NCI-H1417 treated with DMSO at 0.1 percent for 48 hours (cell line): ENCODE measurements at regions not wholly inside any gene's neighbourhood (a gene's known extent, or its start where the extent isn't known, plus 50 kb on each side); places are given as distances from the start of the nearest gene placed in this dataset.
"Not testable (repeated sequence)": the region's sequence is repeated elsewhere in the genome, so short reads cannot be mapped to it uniquely, and the experiment has no call there.

Source experiments
- DNase-seq: peaks from one replicate; lab custom pipeline; 2025; lab: John Stamatoyannopoulos, UW

DNA sequence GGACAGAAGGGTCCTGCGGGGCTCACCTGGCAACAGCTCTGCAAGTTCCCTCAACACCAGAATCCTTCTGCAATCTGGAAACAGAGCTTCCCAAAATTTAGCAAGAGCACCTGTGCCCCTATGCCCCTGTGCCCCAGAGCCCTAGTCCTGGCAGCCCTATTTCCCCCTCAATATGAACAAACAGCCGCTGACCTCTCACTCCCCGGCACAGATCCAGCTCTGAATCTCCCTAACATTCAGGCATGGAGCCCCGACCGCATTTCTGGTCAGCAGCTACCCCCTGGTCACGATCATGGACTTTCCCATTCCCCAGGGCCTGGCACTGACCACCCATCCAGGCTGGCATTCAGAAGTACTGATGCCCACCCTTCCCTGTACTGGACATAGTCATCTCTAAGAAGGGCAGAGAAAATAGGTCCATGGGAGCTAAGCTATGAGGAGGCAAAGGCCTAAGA lies 110.8 kb upstream of the SMURF2 start:
- DNase-seq, result no peak

DNA sequence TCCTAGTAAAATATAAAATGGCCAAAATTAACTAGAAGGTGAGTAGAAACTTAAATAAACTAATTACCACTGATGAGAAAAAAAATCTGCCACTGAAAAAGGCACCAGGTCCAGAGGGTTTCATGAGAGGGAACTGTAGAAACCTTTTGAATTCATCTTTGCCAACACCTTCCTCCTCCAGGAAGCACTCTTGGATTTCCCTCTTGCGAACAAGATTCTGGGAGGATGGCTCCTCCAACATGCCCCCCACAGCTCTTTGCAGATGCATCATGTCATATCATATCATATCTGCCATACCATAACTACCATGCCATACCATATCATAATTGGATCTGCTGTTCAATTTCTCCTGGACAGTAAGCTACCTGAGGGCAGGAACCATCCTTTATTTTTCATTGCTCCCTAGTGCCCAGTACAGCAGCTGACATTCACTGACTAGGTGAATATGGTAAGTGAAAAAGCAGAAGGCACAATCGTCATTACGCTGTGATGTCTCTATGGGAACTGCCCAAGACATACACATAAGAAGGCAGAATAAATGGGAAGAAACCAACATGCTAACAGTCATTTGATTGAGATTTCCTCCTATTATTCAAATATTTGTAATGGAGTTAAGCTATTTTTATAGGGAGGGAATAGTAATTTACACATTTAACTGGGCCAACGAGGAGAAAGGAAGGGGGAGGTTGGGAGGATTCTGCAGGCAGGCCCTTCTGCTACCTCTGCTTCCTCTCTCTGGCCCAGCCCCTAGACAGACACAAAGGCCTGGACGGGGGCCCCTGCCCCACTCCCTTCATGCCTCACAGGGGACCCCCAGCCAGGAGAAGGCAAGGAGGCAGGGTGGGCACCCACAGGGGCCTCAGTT lies 110.1 kb upstream of the SMURF2 start:
- DNase-seq, result no peak

DNA sequence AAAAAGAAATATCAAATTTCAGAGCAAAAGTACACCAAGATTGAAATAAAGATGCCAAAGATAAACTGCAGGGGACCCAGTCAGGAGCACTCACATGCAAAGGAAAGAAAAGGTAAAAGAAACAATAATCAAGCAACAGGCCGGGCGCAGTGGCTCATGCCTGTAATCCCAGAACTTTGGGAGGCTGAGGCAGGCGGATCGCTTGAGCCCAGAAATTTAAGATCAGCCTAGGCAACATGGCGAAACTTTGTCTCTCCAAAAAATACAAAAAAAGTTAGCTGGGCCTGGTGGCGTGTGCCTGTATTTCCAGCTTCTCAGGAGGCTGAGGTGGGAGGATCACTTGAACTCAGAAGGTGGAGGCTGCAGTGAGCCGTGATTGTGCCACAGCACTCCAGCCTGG lies 107.6 kb upstream of the SMURF2 start:
- no peak for DNase-seq

DNA sequence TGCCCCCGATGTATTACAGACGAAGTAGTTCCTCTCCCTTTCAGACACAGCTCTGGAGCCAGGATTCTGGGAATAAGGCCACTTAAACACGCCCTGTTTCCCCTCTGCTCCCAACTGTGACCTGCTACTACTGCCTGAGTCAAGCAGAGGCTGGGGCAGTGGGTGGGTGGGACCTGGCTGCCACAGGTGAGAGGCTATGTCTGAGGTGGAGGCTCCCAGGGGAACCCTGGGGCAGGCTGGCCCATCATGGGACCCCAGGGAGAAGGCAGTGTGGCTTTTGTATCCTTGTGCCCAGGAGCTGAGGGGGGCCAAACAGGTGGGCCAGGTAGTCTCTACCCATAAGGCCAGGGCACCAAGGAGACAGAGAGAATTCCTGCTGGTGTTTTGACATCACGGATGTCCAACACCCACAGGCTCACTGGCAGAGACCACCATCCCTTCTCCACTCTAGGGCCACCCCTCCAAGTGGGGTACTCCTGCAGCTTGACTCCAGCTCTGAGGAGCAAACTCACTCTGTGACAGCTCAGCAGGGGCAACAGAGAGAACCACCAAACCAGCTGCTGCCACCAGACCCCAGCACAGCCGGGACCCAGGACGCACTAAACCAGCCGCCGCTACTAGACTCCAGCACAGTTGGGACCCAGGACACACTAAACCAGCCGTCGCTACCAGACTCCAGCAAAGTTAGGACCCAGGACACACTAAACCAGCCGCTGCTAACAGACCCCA lies 105.3 kb upstream of the SMURF2 start:
- no peak for DNase-seq

DNA sequence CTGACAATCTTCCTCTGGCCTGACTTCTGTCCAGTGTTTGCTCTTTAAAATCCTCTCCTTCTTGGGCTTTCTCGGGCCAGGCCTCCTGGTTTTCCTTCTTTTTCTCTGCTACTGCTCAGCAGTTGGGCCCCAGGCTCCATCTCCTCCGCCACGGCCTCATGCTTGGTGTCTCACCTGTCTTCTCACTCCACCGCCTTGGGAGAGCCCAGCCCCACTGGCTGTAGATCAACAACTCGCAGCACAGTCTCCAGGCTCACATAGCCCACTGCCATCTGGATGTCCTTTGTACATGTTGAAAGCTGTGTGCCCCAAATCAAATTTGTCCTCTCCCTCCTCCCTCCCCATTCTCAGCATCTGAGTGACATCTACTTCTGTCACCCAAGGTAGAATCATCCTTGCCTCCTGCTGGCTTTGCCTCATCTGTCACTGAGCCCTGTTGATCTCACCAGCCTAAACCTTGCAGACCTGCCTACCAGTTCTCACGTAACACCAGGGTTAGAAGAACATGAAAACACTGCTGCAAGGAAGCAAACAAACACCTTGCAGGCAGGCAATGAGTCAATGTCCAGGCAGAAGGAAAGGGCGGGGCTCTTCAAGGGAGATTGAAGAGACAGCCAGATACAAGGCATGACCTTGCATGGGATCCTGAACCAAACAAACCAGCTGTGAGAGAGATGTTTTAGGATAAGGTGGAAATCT lies 103.2 kb upstream of the SMURF2 start:
- DNase-seq, result no peak

DNA sequence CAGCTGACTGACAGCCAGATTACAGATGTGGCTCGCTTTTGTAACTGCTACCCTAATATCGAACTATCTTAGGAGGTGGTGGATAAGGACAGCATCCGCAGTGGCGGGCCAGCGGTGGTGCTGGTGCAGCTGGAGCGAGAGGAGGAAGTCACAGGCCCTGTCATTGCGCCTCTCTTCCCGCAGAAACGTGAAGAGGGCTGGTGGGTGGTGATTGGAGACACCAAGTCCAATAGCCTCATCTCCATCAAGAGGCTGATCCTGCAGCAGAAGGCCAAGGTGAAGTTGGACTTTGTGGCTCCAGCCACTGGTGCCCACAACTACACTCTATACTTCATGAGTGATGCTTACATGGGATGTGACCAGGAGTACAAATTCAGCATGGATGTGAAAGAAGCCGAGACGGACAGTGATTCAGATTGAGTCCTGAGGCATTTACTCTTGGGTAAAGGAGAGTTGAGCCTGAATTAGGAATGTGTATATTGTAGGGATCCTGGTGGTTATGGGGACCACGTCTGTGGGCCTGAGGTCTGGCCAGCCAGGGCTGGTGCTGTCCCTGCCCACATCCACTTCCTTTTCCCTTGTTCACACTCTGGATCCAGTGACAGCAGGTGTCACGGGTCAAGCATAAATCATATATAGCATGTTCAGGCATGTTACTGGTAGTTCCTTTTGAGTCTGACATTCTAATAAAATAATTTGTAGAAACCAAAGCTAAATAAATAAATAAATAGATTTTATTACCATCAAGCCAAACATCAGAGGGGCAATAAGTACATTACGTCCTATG lies 89.0 kb upstream of the SMURF2 start:
- DNase-seq, result no peak

DNA sequence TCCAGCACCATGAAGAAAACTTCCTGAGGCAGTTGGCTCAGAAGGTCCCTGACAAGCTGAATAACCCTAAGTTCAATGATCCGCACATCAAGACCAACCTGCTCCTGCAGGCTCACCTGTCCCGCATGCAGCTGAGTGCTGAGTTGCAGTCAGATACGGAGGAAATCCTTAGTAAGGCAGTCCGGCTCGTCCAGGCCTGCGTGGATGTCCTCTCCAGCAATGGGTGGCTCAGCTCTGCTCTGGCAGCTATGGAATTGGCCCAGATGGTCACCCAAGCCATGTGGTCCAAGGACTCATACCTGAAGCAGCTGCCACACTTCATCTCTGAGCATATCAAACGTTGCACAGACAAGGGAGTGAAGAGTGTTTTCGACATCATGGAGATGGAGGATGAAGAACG lies 88.4 kb upstream of the SMURF2 start:
- no peak for DNase-seq

DNA sequence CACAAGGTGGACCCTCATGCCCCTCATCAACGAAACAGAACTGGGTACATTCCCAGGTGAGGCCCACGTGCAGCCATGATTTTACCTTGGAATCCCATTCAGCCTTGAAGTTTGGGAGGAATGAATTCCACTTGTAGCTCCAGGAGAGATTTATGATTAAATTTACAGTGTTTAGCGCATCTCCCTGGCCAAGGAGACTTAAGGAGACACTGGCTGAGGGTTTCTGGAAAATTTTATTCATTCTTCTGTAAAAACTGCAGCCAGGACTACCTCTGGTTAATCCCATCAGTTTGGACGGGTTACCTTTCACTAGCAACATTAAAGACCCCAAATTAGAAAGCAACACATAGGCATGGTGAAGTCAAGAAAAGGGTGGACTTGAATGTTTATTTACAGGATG lies 87.2 kb upstream of the SMURF2 start:
- DNase-seq, result no peak

DNA sequence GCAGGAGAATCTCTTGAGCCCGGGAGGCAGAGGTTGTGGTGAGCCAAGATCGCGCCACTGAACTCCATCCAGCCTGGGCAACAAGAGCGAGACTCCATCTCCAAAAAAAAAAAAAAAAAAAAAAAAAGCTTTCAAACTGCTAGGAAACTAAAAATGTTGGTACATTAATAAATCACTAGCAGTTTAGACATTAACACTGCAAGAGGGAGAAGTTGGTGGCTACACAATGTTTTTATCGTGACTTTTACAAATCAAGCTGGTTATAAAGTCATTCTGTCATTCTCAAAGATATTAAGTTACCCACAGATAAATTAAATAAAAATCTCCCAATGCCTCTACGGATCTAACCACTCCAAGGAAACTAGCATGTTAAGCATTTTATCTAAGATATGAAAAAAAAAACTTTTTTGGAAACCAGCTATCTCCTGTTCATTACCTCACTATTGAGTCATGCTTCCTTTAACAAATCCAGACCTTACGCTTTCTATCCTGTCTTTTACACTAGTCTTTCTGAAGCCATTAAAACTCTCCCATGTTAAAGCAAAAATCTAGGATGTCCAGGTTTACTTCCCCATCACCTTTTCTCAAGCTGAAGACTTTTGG lies 85.9 kb upstream of the SMURF2 start:
- DNase-seq, result no peak

DNA sequence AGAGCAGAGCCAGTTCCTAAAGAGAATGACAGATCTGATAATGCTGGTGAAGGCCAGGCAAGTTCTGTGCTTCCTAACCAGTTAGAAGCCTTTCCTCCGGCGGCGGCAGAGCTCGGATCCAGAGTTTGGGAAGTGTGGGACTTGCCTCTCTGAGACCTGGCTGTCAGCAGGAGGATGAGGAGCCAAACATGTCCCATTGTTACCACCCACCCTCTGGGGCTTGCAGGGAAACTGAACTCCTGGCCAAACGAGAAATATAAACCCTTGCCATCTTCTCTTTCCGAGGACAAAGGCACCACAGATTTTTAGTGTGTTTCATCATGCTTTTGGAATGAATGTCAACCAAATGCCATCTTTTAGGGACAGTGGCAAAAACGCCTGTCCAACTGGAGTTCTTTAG lies 80.2 kb upstream of the SMURF2 start:
- no peak for DNase-seq

DNA sequence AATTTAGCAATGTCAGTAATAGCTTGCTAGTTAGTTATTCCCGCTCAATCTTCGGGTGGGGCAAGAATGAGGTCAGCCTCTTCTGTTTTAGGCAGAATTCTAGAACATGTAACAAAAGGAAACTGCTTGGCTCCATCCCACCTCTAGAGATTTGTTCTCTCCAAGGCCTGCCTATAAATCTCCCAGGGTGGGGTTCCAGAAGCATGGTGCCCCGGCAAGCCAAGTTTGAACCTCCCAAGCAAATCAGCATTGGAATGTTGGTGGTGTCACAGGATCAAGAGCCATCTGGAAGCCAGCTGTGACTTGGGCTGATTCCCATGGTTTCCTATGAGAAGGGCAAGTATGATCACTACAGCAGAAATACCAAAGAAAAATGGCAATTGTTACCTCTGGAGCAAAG lies 79.8 kb upstream of the SMURF2 start:
- not testable (repeated sequence) for DNase-seq

DNA sequence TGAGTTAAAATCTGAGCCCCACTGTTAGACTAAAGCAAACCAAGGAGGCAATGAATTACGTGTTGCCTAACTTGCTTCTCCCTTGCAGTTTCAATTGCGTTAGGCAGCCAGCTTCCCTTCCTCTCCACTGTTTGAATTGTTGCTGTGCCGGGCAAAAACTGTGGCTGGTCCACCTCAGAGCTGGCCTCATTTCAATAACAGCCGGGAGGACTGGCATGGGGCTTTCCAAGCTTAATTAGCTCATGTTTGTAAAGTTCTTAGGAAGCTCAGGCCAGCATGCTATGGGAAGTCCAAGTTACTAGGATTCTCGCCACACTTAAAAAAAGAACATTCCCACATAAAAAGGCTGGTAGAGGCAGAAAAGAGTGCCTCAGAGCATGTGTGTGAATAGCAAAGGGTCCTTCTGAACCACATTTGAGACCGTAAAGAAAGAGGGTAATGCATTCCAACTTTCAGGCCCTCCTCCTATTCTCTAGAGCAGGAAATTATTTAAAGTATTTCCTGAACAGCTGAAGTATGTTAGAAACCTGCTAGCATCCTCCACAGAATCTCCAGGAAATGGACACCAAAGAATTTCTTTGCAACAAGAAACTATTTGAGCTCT lies 79.0 kb upstream of the SMURF2 start:
- no peak for DNase-seq

DNA sequence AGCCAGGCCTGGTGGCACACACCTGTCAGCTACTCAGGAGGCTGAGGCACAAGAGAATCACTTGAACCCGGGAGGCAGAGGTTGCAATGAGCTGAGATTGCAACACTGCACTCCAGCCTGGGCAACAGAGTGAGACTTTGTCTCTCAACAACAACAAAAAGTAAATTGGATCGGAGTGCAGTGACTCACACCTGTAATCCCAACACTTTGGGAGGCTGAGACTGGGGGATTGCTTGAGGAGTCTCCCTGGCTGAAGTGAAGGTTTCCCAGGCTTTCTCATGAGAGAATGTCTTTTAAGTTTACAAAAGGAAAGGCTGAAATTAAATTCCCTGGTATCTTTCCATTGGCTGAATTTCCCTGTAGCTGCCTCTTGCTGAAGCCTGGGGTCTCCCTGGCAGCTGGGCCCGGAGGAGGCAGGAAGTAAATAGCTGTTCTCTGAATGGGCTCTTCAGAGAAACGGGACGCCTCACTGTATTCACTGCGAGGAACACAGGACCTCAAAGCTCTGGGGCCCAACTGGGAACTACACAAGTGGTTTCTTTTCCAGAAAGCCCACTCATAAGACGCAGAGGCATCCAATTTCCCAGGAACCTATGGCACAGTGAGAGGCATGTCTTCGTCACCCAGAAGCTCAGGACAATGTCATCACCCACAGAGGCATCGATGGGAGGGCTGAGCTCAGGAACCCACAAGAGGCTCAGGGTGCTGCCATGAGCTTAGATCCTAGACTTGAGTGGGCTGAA lies 77.4 kb upstream of the SMURF2 start:
- DNase-seq, result no peak

DNA sequence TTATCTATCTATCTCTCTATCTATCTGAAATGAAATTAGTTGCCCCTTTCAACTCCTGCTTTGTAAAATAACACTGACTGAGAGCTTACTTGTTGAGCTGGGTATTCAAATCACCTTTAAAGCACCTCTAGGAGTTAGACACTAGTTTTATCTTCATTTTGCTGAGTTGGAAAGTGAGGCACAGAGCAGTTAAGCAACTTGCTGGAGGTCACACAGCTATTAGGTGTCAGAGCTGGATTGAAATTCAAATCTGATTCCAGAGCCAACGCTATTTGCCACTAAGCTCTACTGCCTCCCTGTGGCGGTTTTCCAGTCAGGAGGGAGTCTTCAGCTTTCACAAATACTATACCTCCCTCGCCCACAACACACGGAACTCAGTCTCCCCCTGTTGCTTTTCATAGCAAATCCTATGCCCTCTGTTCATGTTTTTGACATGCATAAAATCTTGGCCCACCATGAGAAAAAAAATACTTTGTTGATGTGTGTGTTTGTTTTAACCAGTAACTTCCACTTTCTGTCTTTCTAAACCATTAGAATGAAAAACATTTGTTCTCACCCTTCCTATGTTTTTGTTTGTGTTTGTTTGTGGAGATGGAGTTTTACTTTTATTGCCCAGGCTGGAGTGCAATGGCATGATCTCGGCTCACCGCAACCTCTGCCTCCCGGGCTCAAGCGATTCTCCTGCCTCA lies 74.8 kb upstream of the SMURF2 start:
- DNase-seq, result no peak

DNA sequence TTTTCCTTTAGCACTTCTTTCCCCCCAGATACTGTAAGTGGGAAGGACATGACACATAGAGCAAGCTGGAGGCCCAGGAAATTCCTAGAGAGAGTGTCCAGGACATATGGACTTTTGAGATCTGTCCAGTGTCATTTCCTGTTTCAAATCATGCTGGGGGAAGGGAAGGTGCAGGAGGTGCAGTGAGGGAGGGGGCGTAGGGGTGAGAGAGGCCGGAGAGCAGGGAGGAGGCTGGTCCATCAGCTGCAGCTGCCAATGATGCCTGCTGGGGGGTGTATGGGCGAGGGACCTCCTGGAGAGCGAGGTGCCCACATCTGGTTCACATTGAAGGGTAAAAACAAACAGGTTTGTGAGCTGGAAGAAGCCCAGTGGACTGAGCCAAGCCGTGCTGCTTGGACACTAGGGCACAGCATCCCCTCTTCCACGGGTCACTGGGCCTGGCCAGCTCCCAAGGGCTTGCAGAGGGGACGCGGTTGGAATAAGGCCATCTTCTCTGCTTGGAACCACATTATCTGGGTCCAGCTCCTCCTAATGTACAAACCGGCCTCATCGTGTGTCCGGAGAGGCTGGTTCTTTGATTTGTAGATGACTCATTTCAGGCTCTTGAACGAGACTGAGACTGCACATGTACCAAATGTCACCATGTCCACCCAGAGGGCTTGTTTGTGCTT lies 70.4 kb upstream of the SMURF2 start:
- DNase-seq, result no peak

DNA sequence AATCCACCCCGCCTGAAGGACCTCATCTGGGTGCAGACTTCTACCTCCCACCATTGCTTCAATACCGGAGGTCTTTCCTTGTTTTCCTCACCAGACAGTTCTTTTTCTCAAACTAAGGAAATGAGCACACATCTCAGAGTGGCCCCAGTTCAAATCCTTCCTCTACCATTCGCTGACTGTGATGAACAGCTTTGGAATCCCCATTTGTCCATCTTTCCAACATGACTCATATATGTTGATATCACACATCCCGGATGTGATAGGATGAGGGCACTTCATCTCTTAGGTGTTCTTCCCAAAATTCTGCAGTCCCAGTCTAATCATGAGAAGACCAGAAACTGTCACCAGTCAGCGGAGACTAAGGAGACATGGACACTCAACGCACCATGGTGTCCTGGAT lies 67.9 kb upstream of the SMURF2 start:
- DNase-seq, result not testable (repeated sequence)

DNA sequence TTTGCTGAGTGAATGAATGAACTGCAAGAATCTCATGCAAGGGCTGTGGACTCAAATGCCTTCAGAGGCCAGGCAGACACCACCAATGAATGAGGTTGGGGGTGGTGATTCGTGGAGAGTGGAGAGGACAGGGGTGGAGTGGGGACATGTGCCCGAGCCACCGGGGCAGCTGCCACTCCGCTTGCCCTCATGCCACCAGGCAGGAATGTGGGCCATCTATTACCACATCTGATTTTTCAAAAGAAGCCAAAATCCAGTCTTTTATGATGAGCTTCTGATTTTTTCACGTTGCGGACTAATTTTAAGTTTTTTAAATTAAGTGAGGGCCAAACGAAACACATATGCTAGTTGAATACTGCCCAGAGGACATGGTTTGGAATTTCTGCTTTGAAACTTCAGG lies 67.1 kb upstream of the SMURF2 start:
- DNase-seq, result no peak

DNA sequence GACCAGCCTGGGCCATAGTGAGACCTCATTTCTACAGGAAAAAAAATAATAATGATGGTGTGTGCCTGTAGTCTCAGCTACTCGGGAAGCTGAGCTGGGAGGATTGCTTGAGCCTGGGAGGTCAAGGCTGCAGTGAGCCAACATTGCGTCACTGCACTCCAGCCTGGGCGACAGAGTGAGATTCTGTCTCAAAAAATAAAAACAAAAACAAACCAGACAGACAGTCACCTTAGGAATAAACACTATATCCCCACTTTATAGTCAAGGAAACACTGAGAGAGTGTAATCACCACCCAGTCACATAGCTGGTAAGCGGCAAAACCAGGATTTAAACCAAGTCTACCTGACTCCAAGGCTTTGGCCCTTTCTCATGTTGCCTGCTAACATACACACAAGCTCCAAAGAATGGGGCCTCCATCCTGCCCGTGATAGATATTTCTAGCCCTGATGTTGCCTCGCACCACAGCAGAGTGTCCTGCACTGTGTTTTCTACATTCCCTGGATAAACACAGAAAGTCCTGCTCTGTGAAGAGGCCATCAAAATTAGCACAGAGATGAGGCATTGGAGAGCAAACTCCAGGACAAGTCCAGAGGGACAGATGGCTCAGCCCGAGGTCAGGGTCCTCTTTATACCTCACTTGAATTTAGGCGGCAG lies 66.1 kb upstream of the SMURF2 start:
- no peak for DNase-seq

DNA sequence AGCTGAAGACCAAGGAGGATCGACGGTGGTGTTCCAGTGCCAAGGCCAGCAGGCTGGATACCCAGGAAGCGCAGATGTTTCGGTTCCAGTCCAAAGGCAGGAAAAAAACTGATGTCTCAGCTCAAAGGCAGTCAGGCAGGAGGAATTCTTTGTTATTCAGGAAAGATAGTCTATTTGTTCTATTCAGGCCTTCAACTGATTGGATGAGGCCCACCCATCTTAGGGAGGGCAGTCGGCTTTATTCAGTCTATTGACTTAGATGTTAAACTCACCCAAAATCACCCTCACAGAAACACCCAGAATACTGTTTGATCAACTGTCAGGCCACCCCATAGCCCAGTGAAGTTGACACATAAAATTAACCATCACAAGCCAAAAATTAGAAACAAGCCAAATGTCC lies 63.9 kb upstream of the SMURF2 start:
- not testable (repeated sequence) for DNase-seq
